HL-60 (cell line): ENCODE measurements at regions not wholly inside any gene's neighbourhood (a gene's known extent, or its start where the extent isn't known, plus 50 kb on each side); places are given as distances from the start of the nearest gene placed in this dataset.

Experiments used
- GABPA ChIP-seq: IDR thresholded peaks from 2 replicates; pipeline ENCODE4 v1.6.1; 2012; ENCODE audit warnings: low read depth
- TF ChIP-seq, protein P1 (sequence below): IDR thresholded peaks from one replicate; pipeline ENCODE4 v1.5.1; 2011; ENCODE audit warnings: low read length, control low read depth, inconsistent platforms; ENCODE audit not compliant: insufficient read depth
- TF ChIP-seq, protein P2 (sequence below): IDR thresholded peaks from 2 replicates; pipeline ENCODE4 v1.6.1; 2012; ENCODE audit warnings: low read depth; ENCODE audit not compliant: insufficient replicate concordance

DNA sequence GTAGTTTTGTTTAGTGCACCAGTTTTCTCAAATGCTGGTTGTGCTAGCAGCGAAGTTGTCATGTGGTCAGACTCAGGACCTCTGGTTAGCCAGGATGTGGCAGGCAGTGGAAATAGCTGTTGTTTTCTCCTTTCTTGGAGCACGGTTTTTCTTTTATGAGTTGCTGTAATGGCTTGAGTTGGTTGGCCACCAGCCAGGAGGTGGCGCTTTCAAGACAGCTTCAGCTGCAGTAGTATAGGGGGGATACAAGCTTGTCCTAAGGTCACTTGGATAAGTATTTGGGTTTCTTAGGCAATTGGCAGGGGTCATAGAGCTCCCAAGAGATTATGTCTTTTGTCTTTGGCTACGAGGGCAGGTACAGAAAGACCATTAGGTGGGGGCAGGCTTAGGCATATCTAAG is 274.2 kb upstream of the TARS1 start:
- TF ChIP-seq, protein P1, sequence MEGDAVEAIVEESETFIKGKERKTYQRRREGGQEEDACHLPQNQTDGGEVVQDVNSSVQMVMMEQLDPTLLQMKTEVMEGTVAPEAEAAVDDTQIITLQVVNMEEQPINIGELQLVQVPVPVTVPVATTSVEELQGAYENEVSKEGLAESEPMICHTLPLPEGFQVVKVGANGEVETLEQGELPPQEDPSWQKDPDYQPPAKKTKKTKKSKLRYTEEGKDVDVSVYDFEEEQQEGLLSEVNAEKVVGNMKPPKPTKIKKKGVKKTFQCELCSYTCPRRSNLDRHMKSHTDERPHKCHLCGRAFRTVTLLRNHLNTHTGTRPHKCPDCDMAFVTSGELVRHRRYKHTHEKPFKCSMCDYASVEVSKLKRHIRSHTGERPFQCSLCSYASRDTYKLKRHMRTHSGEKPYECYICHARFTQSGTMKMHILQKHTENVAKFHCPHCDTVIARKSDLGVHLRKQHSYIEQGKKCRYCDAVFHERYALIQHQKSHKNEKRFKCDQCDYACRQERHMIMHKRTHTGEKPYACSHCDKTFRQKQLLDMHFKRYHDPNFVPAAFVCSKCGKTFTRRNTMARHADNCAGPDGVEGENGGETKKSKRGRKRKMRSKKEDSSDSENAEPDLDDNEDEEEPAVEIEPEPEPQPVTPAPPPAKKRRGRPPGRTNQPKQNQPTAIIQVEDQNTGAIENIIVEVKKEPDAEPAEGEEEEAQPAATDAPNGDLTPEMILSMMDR, result no peak
- TF ChIP-seq GABPA, result no peak
- TF ChIP-seq, protein P2, sequence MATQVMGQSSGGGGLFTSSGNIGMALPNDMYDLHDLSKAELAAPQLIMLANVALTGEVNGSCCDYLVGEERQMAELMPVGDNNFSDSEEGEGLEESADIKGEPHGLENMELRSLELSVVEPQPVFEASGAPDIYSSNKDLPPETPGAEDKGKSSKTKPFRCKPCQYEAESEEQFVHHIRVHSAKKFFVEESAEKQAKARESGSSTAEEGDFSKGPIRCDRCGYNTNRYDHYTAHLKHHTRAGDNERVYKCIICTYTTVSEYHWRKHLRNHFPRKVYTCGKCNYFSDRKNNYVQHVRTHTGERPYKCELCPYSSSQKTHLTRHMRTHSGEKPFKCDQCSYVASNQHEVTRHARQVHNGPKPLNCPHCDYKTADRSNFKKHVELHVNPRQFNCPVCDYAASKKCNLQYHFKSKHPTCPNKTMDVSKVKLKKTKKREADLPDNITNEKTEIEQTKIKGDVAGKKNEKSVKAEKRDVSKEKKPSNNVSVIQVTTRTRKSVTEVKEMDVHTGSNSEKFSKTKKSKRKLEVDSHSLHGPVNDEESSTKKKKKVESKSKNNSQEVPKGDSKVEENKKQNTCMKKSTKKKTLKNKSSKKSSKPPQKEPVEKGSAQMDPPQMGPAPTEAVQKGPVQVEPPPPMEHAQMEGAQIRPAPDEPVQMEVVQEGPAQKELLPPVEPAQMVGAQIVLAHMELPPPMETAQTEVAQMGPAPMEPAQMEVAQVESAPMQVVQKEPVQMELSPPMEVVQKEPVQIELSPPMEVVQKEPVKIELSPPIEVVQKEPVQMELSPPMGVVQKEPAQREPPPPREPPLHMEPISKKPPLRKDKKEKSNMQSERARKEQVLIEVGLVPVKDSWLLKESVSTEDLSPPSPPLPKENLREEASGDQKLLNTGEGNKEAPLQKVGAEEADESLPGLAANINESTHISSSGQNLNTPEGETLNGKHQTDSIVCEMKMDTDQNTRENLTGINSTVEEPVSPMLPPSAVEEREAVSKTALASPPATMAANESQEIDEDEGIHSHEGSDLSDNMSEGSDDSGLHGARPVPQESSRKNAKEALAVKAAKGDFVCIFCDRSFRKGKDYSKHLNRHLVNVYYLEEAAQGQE, result no peak
